ENCODE measurements at regions not wholly inside any gene's neighbourhood (a gene's known extent, or its start where the extent isn't known, plus 50 kb on each side); places are given as distances from the start of the nearest gene placed in this dataset.
A peak's percentile ranks its signal among the peaks of the same experiment; 100 is the strongest.

- H3K36me3 ChIP-seq, result no peaks in the 10 kb centered on the region
- H3K9me3 ChIP-seq, result no peaks in the 10 kb centered on the region
- no peaks in the 10 kb centered on the region for H3K27me3 ChIP-seq
- peaks cover 0 to 5% (median 0%) of the 10 kb centered on the region in 3 donors for H3K4me1 ChIP-seq
- 83 to 90% methylated on average over 2 to 6 of the region's 7 CpGs for WGBS, 2 donors (ENCODE audit: low coverage in 1 of 2)
- ATAC-seq, result no peak
- TF ChIP-seq POLR2A (IDR thresholded peaks at IDR 0.05) (no peak), POLR2AphosphoS5 (IDR thresholded peaks at IDR 0.05) (no peak), EP300 (IDR thresholded peaks at IDR 0.05) (no peak)
- TF ChIP-seq, protein P1, sequence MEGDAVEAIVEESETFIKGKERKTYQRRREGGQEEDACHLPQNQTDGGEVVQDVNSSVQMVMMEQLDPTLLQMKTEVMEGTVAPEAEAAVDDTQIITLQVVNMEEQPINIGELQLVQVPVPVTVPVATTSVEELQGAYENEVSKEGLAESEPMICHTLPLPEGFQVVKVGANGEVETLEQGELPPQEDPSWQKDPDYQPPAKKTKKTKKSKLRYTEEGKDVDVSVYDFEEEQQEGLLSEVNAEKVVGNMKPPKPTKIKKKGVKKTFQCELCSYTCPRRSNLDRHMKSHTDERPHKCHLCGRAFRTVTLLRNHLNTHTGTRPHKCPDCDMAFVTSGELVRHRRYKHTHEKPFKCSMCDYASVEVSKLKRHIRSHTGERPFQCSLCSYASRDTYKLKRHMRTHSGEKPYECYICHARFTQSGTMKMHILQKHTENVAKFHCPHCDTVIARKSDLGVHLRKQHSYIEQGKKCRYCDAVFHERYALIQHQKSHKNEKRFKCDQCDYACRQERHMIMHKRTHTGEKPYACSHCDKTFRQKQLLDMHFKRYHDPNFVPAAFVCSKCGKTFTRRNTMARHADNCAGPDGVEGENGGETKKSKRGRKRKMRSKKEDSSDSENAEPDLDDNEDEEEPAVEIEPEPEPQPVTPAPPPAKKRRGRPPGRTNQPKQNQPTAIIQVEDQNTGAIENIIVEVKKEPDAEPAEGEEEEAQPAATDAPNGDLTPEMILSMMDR (IDR thresholded peaks at IDR 0.05), result no peak
- no peak overlapping the region for H3K4me3 ChIP-seq
- no peak overlapping the region for H3K27ac ChIP-seq
Observed at GRCh38 chr18:21184396-21184996, 57.5 kb upstream of the GREB1L start.

DNA sequence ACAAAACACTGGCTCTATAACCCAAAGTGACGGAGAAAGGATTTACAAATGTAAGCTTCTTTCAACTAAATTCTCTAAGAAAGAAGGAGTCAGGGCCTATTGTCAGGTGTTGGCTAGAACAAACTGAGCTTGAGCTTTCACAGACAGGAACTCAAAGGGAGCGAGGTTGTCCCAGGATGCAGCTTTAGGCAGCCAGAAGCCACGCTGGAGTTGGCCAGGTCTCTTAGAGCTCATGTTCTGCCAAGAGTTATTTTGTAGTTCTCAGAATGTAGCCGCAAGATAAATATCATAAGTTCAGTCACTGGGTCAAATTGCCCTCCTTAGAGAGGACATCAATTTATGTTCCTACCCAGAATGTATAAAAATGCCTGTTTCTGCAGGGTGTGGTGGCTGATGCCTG is 54.1 kb upstream of the GREB1L start:
- ATAC-seq, result no peak
- 51 to 55% methylated on average over 3 to 4 of the region's 4 CpGs for WGBS, 2 donors (ENCODE audit: low coverage in 1 of 2)
- Histone ChIP-seq H3K4me1 (no peaks in the 10 kb centered on the region), H3K27me3 (no peaks in the 10 kb centered on the region), H3K36me3 (no peaks in the 10 kb centered on the region), H3K27ac (no peak overlapping the region), H3K9me3 (no peaks in the 10 kb centered on the region), H3K4me3 (no peak overlapping the region)
- TF ChIP-seq POLR2AphosphoS5 (IDR thresholded peaks at IDR 0.05) (no peak), EP300 (IDR thresholded peaks at IDR 0.05) (no peak), POLR2A (IDR thresholded peaks at IDR 0.05) (no peak)
- TF ChIP-seq, protein P1 (IDR thresholded peaks at IDR 0.05), result no peak

DNA sequence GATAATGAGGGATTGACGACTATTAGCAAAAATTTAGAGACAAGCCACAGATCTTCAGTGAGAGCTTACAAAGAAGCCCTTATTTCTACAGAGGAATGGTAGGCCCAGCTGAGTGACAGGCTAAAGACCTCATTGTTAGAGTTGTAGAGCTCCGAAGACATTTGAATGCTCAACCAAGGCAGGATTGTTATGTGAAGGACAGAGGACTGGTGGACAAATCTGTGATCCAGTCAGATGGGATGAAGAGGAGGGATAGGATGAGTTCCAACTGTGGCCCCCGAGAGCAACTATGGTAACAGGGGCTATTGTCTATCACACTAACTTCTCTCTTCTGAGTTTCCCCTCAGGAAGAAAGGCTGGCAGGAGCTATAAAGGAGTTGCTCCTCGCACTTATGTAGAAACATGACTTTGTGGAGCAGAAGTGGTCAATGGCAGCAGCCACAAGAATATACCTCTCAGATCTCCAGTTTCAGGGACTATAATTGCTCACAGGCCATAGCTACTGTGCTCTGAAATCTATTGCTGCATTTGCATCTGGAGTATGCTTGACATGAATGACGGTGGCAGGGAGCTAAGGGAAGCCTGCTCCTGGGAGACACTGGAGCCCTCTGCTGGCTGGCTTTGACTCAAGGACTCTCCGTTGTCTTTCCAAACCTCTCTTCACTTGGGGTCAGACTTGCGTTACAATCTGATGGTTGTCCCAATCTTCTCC is 50.3 kb upstream of the GREB1L start:
- no peaks in the 10 kb centered on the region for H3K4me1 ChIP-seq
- 56 to 71% methylated on average over 3 to 5 of the region's 7 CpGs for WGBS, 2 donors (ENCODE audit: low coverage in 1 of 2)
- H3K36me3 ChIP-seq, result no peaks in the 10 kb centered on the region
- no peaks in the 10 kb centered on the region for H3K9me3 ChIP-seq
- H3K27me3 ChIP-seq, result no peaks in the 10 kb centered on the region
- no peak overlapping the region for H3K27ac ChIP-seq
- ATAC-seq, result peak; percentile 62
- TF ChIP-seq, protein P1 (IDR thresholded peaks at IDR 0.05), result peak; percentile 18 to 65 (median 28)
- no peak for TF ChIP-seq POLR2A (IDR thresholded peaks at IDR 0.05)
- H3K4me3 ChIP-seq, result no peak overlapping the region

Data from gastroesophageal sphincter (tissue), 4 donors.